Right renal pelvis (tissue), 4 donors: ENCODE measurements at regions not wholly inside any gene's neighbourhood (a gene's known extent, or its start where the extent isn't known, plus 50 kb on each side); places are given as distances from the start of the nearest gene placed in this dataset.
"Not testable (repeated sequence)": the region's sequence is repeated elsewhere in the genome, so short reads cannot be mapped to it uniquely, and the experiment has no call there.

Source experiments
- DNase-seq, 4 donors: peaks; one replicate each; pipeline ENCODE4 v3.0.0-alpha.2; 2013; ENCODE audit warnings: low read depth in 4 of 4, low spot score in 3 of 4, missing footprints in 1 of 4

DNA sequence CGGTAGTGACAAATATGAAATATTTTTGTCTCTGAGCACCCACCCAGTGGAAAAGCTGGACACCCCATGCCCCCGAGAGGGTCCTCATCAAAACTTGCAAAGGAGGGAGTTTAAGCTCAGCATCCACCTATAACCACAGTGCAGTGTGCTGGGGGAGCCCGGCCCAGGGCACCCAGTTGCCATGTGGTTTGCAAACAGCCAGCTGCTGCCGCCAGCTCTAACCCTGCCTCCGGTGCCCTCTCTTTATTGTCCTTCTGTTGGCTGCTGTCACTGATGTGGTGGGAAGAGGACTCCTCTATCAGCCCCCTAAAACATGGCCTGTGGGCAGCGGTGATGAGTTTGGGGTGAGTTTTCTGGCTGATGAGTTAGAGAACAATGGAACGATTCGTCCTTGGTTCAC is 160.9 kb upstream of the MVB12B start:
- no peak for DNase-seq

DNA sequence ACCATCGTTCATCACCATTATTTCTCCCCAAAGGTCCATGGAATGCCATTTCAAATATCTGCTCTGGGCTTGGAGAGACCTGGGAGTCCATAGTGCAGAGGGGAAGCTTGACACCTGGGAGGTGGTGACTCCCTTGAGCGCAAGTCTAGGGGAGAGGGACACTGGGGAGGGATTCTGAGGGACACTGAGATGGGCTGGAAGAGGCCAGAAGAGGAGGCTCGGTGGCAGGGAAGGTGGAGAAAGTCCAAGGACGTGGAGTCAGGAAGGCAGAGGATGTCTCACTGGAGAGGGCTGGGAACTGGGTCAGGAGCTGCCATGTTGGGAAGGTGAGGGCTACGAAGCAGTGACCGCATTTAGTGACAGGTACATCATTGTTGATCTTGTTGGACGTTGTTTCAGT is 160.3 kb upstream of the MVB12B start:
- no peak for DNase-seq

- DNase-seq, result no peak
These were observed 159.8 kb upstream of the MVB12B start for GRCh38 chr9:126166866-126167265.

GRCh38 chr9:126169736-126170135 is 156.9 kb upstream of the MVB12B start:
- no peak for DNase-seq

DNA sequence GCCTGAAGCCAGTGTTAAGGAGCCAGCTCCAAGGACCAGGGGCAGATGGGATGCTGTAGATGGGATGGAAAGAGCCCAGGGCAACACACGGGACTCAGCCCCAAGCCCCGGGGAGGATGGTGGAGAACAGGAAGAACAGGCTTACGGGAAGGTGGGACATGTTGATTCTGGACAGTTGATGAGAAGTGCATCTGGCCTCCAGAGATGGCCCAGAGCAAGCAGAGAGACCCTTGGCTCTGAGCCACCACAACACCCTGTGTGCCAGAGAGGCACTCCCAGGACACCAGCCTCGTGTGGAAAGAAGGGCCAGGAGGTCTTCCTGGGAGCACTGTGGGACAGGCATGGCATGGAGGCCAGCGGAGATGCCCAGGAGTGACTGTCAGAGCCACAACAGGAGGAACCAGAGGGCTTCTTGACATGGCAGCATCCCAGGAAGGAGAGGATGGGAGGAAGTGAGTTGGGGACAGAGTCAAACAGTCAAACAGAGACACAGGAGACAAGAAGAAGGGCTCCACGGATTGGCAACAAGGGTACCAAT is 156.3 kb upstream of the MVB12B start:
- DNase-seq, result no peak

GRCh38 chr9:126171641-126172040 is 155.0 kb upstream of the MVB12B start:
- DNase-seq, result no peak

- DNase-seq, result no peak
These were observed 153.2 kb upstream of the MVB12B start for GRCh38 chr9:126173401-126173800.

DNA sequence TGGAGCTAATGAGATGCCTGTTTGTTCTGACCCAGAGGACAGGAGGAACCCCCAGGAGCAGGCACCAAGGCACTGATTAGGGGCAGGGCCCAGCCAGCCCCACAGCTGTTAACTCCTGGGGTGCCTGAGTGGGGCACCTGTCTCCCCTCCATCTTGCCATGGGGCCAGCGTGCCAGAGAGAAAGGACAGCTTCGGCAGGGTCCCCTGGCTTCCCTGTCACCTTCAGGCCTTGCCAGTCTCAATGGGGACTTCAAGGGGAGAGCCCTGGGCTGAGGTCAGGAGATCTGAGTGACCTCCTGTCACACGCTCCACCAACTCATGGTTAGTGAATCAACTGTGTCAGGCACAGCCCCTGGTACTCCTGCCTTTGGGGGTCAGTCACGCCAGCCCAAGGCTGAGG is 152.7 kb upstream of the MVB12B start:
- DNase-seq, result no peak

DNA sequence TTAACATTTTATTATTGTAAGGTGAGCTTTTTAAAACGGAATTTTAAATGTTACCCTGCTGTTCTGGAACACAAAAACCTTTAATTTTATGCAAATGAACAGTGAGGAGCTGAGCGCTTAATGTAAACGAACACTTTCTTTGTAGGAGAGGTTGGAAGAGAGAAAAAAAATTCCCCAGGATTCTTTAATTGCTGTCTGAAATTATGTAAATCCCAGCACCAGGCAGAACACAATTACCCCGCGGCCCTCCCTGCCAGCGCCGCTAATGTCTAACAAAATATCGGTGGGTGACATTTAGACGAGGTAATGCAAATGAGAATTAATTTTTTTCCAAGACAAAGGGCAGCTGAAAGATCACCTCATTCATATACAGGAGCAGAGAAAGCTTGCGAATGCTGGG is 143.4 kb upstream of the MVB12B start:
- no peak for DNase-seq

GRCh38 chr9:126190994-126191393 is 135.6 kb upstream of the MVB12B start:
- not testable (repeated sequence) for DNase-seq

- no peak for DNase-seq
These were observed 127.8 kb upstream of the MVB12B start for GRCh38 chr9:126198854-126199253.

DNA sequence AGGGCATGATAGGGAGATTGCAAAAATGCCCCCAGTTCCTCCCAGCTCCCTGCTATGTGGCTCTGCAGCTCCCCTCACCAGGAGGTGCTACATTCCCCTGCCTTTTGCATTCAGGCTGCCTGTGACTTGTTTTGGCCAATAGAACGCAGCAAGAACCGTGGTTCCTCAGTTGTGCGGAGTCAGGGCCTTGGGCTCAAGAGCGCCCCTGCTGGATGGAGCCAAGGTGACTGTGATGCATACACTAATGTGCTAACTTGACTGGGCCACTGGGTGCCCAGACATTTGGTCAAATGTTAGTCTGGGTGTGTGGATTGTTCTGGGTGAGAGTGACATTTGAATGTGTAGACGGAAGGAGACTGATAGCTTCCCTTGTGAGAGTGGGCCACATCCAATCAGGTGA is 123.3 kb upstream of the MVB12B start:
- no peak for DNase-seq

DNA sequence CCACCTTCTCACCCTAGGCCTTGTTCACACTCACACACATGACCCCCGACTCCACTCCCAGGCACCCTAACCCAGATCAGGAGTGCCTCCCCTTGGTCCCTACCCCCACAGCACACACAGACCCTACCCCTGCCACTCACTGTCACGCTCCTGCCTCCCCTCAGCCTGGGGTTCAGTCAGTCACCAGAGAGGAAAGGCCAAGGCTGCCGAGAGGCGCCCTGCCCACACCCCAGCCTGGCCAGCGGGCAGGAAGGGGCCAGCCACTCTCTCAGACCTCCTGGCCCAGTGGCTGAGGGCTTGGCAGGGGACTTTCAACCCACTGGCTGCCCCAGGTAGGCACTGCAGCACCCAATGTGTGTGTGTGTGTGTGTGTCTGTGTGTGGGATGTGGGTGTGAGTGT is 122.4 kb upstream of the MVB12B start:
- no peak for DNase-seq

GRCh38 chr9:126204708-126205225 is 121.9 kb upstream of the MVB12B start:
- no peak for DNase-seq

GRCh38 chr9:126205265-126205664 is 121.4 kb upstream of the MVB12B start:
- DNase-seq, result no peak

- no peak for DNase-seq
These were observed 120.7 kb upstream of the MVB12B start for GRCh38 chr9:126205845-126206498.

- DNase-seq, result no peak
These were observed 119.4 kb upstream of the MVB12B start for GRCh38 chr9:126207256-126207655.

DNA sequence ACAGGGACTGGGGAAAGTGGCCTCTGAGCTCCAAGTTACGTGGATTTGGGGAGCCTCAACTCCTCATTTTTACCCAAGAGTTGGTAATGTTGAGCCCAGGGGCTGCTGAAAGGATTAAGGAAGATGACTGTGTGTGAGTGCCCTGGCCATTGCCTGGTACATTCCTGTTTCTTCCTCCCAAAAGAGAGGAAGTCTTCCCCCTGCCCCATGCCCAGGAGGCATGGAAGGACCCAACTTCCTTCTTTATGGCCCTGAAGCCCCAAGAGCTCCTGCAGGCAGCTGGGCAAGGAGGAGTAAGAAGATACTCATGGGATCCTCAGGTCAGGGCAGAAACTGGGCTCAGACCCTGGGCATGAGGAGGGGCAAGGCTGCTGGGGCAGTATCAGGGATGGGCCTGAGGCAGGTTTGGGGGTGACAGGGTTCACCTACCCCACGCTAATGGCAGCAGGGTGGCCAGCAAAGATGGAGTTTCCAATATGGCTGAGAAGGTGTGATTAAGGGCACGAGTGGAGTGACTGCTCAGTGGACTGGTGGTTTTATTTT is 118.3 kb upstream of the MVB12B start:
- DNase-seq, result no peak

- DNase-seq, result no peak
These were observed 115.1 kb upstream of the MVB12B start for GRCh38 chr9:126211441-126212074.

GRCh38 chr9:126215486-126215885 is 111.1 kb upstream of the MVB12B start:
- no peak for DNase-seq

DNA sequence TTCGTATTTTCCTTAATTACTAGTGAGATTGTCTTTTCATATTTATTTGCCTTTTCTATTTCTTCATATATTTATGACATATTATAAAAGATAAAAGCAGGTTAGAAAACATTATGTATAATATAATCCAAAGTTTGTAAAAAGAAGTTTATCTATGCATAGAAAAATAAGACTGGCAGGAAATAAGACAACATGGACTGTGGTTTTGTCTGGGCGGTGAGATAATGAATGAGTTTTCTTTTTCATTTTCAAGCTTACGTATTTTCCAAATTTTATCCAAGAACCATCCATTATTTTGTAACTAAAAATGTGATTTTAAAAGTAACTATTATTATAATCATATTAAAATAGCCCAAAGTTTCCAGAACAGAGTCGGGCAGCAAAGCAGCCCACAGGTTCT is 109.8 kb upstream of the MVB12B start:
- no peak for DNase-seq

DNA sequence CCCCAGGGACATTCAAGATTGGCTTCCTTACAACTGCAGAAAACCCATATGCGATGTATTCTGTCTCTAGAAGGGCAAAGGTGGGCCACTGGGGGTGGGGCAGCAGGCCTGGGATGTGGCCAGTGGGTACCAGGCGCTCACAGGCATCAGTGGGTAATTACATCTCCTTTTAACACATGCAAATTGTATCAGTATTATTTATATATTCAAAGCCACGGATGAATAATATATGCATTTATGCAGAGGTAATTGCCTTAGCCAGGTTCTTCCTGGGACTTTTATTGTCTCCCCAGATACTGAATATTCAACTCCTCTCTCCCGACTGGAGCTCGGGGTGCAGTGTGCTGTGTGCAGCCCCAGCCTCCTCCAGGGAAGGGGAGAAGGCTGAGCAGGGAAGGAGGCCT is 109.4 kb upstream of the MVB12B start:
- no peak for DNase-seq
